Astrocyte (in vitro differentiated cells and primary cell): ENCODE measurements at regions not wholly inside any gene's neighbourhood (a gene's known extent, or its start where the extent isn't known, plus 50 kb on each side); places are given as distances from the start of the nearest gene placed in this dataset.

ENCODE experiments used
- CTCF ChIP-seq: IDR thresholded peaks from 2 replicates; pipeline ENCODE4 v1.5.1; 2011; ENCODE audit warnings: low read depth, mild to moderate bottlenecking, inconsistent platforms, low read length, moderate library complexity; ENCODE audit not compliant: insufficient read depth
- EZH2 ChIP-seq: IDR thresholded peaks from 2 replicates; pipeline ENCODE4 v1.6.1; 2012; ENCODE audit warnings: mild to moderate bottlenecking, low read length, inconsistent platforms; ENCODE audit not compliant: insufficient read depth

GRCh38 chr18:75343389-75343788 is 84.1 kb downstream of the SMIM21 start:
- TF ChIP-seq CTCF (no peak), EZH2 (no peak)
